ENCODE measurements at regions not wholly inside any gene's neighbourhood (a gene's known extent, or its start where the extent isn't known, plus 50 kb on each side); places are given as distances from the start of the nearest gene placed in this dataset.

DNA sequence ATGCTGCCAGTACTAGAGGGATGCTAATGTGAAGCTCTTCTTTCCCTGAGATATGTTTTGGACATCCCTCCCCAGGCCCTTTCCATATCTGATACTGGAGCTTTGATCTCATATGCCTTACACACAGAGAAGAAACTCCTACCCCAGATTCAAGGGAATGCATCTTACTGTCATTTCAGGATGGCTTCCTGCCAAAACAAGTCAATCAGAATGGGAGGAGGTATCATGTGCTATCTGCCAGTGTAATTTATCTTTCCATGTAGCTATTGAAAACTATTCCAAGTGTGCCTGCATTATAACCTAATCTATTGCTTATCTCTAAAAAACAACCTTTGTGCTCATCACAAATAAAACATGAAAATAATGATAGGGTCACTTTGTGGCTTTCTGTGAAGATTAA lies 269.9 kb upstream of the SETBP1 start:
- H3K4me3 ChIP-seq (ENCODE audit: low read depth, low read length) = no peak overlapping the region
- no peak for TF ChIP-seq MYC (IDR thresholded peaks at IDR 0.05; ENCODE audit: low read depth, low read length)
- TF ChIP-seq, protein P1, sequence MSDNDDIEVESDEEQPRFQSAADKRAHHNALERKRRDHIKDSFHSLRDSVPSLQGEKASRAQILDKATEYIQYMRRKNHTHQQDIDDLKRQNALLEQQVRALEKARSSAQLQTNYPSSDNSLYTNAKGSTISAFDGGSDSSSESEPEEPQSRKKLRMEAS (IDR thresholded peaks at IDR 0.05; ENCODE audit: low read depth, low read length) = no peak
- TF ChIP-seq POLR2A (IDR thresholded peaks at IDR 0.05; ENCODE audit: extremely low read depth, insufficient read length) = no peak
- TF ChIP-seq, protein P2, sequence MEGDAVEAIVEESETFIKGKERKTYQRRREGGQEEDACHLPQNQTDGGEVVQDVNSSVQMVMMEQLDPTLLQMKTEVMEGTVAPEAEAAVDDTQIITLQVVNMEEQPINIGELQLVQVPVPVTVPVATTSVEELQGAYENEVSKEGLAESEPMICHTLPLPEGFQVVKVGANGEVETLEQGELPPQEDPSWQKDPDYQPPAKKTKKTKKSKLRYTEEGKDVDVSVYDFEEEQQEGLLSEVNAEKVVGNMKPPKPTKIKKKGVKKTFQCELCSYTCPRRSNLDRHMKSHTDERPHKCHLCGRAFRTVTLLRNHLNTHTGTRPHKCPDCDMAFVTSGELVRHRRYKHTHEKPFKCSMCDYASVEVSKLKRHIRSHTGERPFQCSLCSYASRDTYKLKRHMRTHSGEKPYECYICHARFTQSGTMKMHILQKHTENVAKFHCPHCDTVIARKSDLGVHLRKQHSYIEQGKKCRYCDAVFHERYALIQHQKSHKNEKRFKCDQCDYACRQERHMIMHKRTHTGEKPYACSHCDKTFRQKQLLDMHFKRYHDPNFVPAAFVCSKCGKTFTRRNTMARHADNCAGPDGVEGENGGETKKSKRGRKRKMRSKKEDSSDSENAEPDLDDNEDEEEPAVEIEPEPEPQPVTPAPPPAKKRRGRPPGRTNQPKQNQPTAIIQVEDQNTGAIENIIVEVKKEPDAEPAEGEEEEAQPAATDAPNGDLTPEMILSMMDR (IDR thresholded peaks at IDR 0.05; ENCODE audit: low read depth, low read length) = no peak
- DNase-seq (ENCODE audit: low read depth) = no peak

- DNase-seq (ENCODE audit: low read depth) = no peak
- H3K4me3 ChIP-seq (ENCODE audit: low read depth, low read length) = no peak overlapping the region
- no peak for TF ChIP-seq MYC (IDR thresholded peaks at IDR 0.05; ENCODE audit: low read depth, low read length)
- TF ChIP-seq, protein P1 (IDR thresholded peaks at IDR 0.05; ENCODE audit: low read depth, low read length) = no peak
- TF ChIP-seq, protein P2 (IDR thresholded peaks at IDR 0.05; ENCODE audit: low read depth, low read length) = no peak
- TF ChIP-seq POLR2A (IDR thresholded peaks at IDR 0.05; ENCODE audit: extremely low read depth, insufficient read length) = no peak
Observed at GRCh38 chr18:44411262-44411905, 269.3 kb upstream of the SETBP1 start.

- H3K4me3 ChIP-seq (ENCODE audit: low read depth, low read length) = no peak overlapping the region
- TF ChIP-seq POLR2A (IDR thresholded peaks at IDR 0.05; ENCODE audit: extremely low read depth, insufficient read length) = no peak
- no peak for TF ChIP-seq MYC (IDR thresholded peaks at IDR 0.05; ENCODE audit: low read depth, low read length)
- TF ChIP-seq, protein P1 (IDR thresholded peaks at IDR 0.05; ENCODE audit: low read depth, low read length) = no peak
- TF ChIP-seq, protein P2 (IDR thresholded peaks at IDR 0.05; ENCODE audit: low read depth, low read length) = no peak
- no peak for DNase-seq (ENCODE audit: low read depth)
Observed at GRCh38 chr18:44411976-44412375, 268.7 kb upstream of the SETBP1 start.

GRCh38 chr18:44423814-44424644 lies 256.7 kb upstream of the SETBP1 start:
- TF ChIP-seq, protein P1 (IDR thresholded peaks at IDR 0.05; ENCODE audit: low read depth, low read length) = no peak
- no peak for TF ChIP-seq MYC (IDR thresholded peaks at IDR 0.05; ENCODE audit: low read depth, low read length)
- no peak for TF ChIP-seq POLR2A (IDR thresholded peaks at IDR 0.05; ENCODE audit: extremely low read depth, insufficient read length)
- TF ChIP-seq, protein P2 (IDR thresholded peaks at IDR 0.05; ENCODE audit: low read depth, low read length) = no peak
- H3K4me3 ChIP-seq (ENCODE audit: low read depth, low read length) = no peak overlapping the region
- no peak for DNase-seq (ENCODE audit: low read depth)

DNA sequence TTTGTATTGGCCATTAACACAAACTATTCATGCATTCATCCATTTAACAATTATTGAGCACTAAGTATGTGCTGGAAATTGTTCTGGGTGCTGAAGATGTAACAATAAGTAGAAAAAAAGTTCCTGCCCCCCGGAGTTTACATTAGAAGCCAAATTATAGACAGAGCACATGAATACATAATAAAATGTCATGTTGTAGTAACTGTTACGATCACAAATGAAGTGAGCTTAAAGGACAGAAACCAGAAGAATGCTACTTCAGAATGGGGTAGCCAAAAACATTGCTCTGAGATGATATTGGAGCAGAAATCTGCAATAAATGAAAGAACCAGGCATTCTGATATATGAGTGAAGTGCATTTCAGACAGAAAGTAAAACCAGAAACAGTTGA lies 256.0 kb upstream of the SETBP1 start:
- no peak for DNase-seq (ENCODE audit: low read depth)
- TF ChIP-seq POLR2A (IDR thresholded peaks at IDR 0.05; ENCODE audit: extremely low read depth, insufficient read length) (no peak), MYC (IDR thresholded peaks at IDR 0.05; ENCODE audit: low read depth, low read length) (no peak)
- TF ChIP-seq, protein P2 (IDR thresholded peaks at IDR 0.05; ENCODE audit: low read depth, low read length) = no peak
- TF ChIP-seq, protein P1 (IDR thresholded peaks at IDR 0.05; ENCODE audit: low read depth, low read length) = no peak
- no peak overlapping the region for H3K4me3 ChIP-seq (ENCODE audit: low read depth, low read length)
